Epithelial cell of esophagus (primary cell): ENCODE measurements at regions not wholly inside any gene's neighbourhood (a gene's known extent, or its start where the extent isn't known, plus 50 kb on each side); places are given as distances from the start of the nearest gene placed in this dataset.

ENCODE experiments used
- DNase-seq: peaks from one replicate; pipeline ENCODE4 v3.0.0; 2010; ENCODE audit warnings: low read depth
- H3K4me3 ChIP-seq: 2 replicates; pipeline ENCODE4 v1.5.1; 2011; ENCODE audit warnings: mild to moderate bottlenecking, low read length, control low read depth
- TF ChIP-seq, protein P1 (sequence below): IDR thresholded peaks from 2 replicates; pipeline ENCODE4 v1.5.1; 2011; ENCODE audit warnings: low read depth, mild to moderate bottlenecking, low read length, control low read depth, inconsistent platforms; ENCODE audit not compliant: insufficient read depth; ENCODE audit errors: missing control alignments

DNA sequence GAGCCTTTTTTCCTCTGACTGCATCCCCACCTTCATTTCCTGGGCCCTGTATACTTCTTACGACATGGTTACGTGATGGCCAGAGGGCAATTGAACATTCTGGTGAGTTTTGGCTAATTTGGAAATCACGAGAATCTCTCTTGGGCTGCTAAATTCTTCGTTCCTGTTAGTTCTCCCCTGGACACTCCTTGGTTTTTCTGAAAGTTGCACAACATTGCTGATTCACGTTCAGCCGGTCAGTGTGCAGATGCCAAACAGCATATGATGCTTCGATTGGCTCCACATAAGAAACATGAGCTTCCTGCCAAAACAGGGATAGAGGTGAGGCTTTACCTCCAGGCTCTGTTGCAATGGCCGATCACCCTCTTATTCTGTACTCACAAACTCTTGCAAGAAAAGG, 119.4 kb upstream of the LY86 start:
- DNase-seq, result peak; percentile 97
- TF ChIP-seq, protein P1, sequence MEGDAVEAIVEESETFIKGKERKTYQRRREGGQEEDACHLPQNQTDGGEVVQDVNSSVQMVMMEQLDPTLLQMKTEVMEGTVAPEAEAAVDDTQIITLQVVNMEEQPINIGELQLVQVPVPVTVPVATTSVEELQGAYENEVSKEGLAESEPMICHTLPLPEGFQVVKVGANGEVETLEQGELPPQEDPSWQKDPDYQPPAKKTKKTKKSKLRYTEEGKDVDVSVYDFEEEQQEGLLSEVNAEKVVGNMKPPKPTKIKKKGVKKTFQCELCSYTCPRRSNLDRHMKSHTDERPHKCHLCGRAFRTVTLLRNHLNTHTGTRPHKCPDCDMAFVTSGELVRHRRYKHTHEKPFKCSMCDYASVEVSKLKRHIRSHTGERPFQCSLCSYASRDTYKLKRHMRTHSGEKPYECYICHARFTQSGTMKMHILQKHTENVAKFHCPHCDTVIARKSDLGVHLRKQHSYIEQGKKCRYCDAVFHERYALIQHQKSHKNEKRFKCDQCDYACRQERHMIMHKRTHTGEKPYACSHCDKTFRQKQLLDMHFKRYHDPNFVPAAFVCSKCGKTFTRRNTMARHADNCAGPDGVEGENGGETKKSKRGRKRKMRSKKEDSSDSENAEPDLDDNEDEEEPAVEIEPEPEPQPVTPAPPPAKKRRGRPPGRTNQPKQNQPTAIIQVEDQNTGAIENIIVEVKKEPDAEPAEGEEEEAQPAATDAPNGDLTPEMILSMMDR, result no peak
- no peak overlapping the region for H3K4me3 ChIP-seq

DNA sequence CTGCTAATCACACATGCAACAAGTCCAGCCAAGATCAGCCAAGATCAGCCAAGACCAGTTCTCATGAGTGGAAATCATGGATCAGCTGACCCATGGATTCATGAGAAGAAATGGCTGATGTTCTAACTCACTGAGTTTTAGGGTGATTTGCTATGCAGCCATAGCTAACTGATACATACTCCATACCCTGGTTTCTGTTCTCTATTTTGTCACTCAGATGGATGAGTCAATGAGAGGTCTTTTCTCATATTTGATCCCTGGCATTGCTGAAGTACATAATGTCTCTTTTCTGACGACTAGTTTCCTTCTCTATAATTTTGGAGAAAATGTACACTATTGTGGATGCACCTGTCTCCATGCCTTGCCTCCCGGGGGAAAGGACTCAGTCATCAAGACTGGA, 118.4 kb upstream of the LY86 start:
- H3K4me3 ChIP-seq, result no peak overlapping the region
- TF ChIP-seq, protein P1, result no peak
- no peak for DNase-seq

DNA sequence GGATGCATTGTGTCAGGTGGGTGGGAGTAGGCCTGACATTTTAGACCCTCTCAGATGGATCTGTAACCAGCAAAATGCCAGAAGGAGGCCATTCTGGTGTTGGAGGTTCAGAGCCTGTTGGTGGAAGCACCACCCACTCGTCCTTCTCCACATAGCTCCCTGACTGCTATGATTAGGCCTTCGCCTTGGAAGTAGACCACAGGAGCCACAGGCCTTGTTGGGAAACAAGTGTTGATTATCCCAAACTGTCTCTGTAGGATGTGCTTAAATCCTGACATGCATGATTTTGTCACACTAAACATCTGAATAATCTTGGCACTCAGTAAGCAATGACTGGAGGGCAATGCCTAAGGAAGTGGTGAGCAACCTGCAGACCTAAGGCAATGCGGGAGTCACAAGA, 117.2 kb upstream of the LY86 start:
- DNase-seq, result no peak
- TF ChIP-seq, protein P1, result no peak
- no peak overlapping the region for H3K4me3 ChIP-seq

DNA sequence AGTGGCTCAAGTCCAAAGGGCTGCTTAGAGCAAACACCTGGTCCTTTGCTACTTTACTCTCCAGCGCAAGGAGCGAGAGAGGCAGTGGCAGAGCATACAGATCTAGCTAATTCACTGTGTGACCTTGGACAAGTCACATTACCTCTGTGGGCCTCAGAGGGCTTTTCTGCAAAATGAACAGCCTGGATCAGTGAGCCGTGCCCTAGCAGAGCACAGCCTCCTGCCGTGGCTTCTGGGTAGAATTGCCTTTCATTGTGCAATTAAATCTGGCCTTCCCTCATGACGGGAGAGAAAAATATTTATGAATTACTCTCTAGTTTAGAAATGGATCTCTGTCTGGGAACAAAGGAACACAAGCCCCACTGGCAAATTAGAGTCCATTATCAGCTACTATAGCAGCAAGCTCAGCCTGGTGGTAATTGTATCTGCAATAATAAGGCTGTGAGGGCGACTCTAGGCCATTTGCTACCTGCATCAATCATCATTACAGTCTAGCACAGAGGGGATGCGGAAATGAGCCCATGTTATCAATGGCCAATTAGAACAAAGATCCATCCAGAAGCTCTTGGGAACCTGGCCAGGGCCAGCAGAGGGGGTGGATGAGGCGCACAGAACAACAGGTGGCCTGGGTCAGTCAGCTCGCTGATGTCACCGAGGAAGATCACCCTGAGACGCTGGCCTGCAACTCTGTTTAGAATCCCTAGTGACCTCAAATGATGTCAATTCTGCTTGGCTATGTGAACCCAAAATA, 114.2 kb upstream of the LY86 start:
- TF ChIP-seq, protein P1, result no peak
- H3K4me3 ChIP-seq, result no peak overlapping the region
- DNase-seq, result no peak

DNA sequence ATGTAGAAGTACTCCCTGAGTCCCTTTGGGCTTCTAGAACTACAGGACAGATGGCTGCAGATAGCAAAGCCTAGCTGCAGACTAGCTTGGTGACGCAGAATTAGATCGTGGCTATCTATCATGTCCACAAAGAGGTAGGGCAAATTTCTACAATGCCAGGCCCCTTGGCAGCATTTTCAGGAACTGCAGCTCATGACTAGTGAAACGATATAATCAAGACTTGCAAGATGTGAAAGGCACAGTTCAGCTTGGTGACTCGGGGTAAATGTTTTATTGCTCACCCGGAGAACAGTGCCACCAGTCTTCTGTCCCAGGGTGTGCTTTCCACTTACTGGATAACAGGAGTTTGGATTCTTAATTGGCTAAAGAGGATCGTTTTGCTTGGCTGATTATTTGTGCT, 108.7 kb upstream of the LY86 start:
- H3K4me3 ChIP-seq, result no peak overlapping the region
- TF ChIP-seq, protein P1, result no peak
- no peak for DNase-seq

DNA sequence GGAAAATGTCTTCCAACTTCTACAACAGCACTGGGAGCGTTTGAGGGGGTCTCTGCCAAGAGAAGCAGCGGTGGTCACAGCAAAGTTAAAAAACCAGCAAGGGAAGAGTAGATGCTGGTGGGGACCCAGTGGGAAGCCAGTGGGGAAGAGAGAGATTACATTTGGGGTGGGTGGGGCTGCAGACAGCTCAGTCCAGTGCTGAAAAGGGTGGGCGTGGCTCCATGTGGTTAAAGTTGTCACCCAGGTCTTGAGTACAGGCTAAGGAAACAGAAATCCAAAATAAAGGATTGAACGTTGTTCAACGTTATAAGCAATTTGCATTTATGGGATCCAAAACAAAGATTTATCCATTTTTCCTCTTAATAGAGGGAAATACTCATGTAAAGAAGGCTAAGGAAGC, 106.3 kb upstream of the LY86 start:
- no peak overlapping the region for H3K4me3 ChIP-seq
- no peak for DNase-seq

More for the DNA sequence above, 106.3 kb upstream of the LY86 start:
- TF ChIP-seq, protein P1, result no peak
